Right kidney (tissue), 1 donor: ENCODE measurements at regions not wholly inside any gene's neighbourhood (a gene's known extent, or its start where the extent isn't known, plus 50 kb on each side); places are given as distances from the start of the nearest gene placed in this dataset.

Experiments used
- DNase-seq: peaks from one replicate; pipeline ENCODE4 v3.0.0-alpha.2; 2016

DNA sequence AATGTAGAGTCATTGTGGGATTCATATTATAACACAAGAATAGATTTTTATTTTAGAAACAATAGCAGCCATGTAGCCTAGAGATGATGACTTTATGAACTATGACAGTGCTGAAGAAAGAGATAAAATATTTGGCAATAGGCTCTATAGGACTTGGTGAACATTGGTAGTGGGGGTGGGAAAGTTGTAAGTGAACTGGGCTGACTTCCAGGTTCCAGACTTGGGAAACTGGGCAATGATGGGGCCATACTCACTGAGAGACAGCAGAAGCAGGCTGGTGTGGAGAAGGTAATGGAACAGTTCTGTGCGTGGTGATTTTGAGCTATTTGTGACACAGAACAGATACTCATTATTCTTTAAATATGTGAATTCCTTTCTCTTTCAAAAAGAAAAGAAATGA, 470.3 kb upstream of the HNRNPA3 start:
- no peak for DNase-seq

DNA sequence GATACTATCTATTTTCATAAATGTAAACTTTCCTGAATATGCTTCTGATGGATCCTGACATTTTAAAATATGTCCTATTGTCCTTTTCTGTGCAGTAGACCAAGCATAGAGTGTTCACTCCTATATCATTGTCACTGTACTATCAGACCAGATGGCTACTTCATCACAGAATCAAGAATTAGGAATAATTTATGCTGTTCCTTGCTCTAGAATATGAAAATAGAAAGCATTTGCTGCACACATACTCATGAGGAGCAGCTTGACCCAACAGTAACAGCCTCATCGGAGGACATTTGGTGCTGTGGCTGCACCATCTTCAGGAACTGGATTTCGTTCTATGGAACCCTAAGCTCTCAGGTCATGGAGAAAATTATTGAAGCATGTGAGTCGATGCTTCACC, 468.9 kb upstream of the HNRNPA3 start:
- no peak for DNase-seq

DNA sequence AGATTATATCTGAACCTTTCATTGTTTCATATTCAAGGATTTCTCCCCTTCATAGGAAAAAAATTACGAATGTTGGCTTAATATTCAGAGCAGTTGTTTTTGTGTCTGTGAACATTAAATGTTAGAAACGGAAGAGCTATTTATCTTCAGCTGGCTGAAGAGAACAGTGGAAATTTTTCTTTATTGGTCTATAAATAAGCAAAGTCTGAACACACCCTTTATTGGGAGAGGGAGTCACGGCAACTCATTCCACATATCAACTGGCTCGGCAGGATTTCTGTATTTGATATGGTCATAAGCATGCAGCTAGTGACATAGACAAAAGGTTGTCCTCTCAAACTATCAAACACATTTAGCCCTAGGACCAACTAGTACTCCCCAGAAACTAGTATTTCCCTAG, 468.4 kb upstream of the HNRNPA3 start:
- no peak for DNase-seq

DNA sequence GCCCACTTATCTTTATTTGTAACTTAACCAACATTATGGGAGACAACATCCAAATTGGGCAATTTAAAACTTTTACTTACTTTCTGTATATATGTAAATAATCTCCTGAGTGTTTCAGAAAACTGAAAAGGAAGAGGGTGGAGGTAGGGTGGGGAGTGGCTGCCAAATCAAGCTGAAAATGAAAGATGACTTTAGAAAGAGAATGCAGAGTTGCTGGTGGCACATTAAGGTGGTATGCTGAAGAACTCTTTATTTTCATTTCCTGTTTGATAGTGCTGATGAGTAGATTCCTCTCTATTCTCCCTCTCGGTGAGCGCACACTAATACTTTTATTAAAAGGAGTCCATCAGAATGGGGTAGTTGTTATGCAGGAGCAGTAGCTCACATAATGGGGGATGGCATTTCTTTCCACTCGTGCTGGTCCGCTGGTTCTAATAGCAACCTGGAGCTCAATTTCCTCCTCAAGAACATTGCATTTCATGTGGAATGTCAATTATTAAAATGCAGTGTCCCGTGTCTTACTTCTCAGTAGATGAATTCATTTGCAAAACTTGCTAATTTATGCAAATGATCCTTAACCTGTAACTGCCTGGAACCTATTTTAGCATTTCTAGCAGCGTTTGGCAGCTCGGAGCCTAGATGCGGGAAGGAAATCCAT, 466.9 kb upstream of the HNRNPA3 start:
- no peak for DNase-seq

DNA sequence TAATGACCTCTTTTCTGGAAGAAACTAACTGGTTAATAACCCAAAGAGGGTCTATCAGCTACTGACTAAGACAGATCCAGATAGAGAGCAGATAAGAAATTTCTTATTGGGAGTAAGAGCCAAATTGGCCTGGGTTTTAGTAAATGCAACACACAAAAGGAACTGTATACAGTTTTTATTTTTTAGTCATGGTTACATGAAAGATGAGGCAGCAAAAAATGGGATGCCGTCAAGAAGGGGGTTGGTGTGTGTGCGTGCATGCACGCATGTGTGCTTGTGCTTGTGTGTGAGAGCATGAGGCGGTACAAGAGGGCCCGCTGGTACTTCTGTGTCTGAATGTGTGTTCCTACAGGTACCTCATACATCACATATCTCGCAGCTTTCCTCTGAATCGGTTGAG, 466.2 kb upstream of the HNRNPA3 start:
- DNase-seq, result no peak

DNA sequence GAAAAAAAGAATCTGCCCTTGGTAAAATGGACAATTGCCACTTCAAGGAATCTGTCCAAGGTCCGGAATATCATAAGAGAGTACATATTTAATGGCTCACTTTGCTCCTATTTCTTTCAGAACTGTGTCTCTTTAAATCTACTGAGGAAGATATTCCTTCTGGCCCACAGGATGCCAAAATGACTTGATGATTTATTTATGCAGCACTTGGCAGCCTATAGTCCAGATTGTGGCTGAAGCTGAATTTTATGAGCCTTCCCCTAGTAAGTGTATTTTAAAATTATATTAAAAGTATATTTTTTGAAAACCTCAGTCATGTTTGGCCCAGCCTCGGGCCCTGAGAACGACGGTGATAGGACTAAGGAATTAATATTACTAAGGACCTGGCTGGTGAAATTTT, 465.1 kb upstream of the HNRNPA3 start:
- no peak for DNase-seq

DNA sequence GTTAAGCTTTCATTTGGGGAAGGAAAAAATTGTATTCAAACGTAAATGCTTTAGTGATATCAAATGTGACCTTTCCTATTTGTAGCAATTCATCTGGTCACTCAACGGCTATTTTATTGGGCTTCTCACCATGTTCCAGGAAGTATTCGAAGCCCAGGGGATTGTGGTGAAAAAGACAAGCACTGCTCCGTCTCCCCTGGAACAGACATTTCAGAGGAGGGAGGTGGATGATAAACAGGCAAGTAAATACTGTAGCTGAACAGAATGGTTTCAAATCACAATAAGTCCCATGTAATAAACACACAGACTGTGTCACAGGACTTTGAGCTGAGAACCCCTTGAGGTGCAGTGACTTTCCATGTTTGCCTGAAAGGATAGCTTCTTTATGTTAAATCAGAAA, 464.7 kb upstream of the HNRNPA3 start:
- no peak for DNase-seq

DNA sequence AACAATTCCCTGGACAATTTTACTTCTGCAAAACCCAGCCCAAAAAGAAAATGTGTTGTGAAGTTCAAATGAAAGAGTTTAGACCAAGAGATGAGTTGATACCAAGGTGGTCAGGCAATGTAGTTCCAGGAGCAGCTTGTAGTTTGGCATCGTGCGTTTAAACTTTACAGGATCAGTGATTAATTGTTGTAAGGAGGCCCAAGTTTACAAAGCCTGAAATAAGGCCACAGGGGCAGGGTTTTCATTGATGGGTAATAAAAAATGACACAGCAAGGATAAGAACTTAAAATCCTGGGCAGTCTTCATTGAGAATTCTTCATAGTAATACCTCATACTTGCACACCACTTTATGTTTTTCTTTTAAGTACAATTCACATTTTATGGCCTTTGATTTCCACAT, 463.9 kb upstream of the HNRNPA3 start:
- DNase-seq, result no peak

DNA sequence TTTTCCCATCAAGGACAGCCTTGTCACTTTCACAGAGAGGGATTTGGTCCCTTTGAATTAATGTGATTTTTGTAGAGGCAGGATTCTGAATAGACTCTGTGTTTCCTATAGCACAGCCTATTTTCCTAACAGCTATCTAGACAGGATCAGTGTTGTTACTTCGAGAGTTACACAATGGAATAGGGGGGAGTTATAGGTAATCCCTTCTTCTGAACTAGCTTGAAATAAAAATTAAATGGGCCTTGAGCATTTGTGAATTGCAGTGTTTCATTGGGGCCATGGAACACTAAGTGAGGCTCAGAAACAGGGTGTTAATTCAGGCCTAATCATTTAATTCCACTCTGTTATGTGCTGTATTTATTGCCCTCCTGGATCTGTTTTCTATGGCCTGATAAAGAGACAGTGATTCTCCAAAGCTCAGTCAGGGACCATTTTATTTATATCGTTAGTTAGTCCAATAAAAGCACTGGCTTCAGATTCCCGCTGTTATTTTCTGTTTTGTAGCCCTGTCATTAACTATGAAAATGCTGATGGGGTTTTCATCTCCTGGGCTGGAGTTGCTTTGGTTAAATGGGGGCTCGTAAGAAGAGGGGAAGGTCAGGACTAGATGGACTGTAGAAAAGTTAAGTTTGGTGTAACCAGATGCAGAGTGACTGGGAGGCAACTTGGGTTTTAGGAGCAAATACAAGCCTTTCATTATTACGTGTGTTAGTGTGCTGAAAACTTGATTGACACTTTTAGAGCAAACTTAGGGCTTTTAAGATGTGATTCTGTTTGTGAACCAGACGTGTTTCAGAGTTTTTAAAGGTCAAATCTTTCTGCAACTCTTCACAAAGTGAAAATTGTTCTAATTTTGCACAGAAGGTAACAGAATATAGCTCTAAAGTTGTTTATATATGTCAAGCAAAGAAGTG, 461.0 kb upstream of the HNRNPA3 start:
- DNase-seq, result no peak

DNA sequence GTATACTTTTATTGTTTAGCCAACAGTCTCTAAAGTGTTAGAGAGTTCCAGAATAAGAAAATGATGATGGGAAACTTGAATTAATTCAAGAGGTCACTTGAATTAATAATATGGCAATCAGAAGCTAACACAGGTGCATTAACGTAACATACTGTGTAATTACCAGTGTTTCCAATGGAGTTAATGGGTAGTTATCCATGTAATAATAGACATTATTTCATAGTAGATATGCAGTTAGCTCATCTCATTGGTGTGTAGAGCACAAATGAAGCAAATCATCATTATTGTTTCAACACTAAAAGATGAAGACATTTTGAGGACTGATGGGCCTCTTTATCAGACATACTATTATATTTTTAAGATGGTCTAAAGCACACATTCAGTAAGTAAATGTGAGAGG, 460.3 kb upstream of the HNRNPA3 start:
- DNase-seq, result no peak

DNA sequence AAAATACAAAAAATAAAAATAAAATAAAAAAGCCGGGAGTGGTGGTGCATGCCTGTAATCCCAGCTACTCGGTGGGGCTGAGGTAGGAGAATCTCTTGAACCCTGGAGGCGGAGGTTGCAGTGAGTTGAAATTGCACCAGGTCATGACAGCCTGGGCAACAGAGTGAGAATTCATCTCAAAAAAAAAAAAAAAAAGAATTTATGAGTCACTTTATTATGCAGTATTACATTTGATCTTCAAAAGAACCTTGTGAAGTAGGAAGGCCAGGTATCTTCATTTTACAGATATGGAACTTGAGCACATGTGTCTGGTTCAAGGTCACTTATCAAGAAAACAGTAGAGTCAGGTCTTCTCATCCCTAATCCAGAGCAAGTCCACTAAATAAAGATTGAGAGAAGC, 459.4 kb upstream of the HNRNPA3 start:
- no peak for DNase-seq

DNA sequence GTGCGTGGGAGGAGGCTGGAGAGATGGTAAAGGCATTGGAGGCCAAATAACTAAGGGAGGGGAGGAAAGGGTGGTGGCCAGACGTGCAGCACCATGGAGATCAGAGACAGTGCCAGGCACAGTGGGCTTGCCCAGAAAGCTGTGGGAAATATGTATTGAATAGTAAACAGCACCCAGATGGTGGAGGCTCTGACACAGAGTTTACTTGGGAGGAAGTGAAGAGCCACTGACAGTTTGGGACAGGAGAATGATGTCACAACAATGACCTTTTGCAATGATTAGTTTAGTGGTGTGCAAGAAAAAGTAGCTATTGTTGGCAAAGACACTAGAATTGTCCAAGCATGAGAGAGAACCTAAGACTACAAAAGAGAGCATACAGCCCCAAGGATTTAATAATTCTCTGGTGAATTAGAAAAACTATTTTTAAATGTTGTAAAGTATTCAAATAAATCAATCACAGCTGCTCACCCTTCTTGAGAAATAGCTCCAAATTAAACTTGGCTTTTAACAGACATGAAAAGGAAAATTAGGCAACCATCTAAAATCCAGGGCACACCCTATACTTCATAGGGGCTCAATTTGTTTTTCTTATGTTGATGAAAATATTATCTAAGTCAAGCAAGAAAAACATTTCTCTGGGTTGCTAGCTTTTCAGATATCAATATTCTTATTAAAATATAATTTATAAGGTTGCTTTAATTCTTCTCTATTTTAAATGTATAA, 458.7 kb upstream of the HNRNPA3 start:
- DNase-seq, result no peak

DNA sequence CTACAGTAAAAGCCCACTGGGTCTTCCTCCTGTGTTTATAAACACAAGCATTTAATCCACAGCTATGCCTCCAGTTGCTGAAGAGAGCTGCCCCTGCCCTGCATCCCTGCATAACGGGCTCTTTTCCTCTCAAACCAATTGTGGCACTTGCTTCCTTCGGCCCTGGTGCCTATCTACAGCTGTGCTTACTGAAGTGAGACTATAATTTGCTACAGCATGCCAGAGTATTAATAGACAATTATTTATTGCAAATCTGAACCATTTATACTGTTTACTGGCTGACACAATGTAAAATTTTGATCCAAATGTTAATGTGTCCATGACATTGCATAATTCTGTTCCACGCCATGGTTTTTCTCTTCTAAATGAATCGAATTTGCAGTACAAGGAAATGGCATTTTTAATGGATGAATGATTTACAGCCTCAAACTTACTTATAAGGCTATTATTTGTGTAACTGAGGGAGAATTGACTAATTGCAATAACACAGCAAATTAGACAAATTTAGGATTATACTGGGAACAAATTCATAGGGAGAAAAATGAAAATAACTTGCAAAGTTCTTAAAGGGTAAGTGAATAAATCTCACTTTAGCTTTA, 457.0 kb upstream of the HNRNPA3 start:
- no peak for DNase-seq

DNA sequence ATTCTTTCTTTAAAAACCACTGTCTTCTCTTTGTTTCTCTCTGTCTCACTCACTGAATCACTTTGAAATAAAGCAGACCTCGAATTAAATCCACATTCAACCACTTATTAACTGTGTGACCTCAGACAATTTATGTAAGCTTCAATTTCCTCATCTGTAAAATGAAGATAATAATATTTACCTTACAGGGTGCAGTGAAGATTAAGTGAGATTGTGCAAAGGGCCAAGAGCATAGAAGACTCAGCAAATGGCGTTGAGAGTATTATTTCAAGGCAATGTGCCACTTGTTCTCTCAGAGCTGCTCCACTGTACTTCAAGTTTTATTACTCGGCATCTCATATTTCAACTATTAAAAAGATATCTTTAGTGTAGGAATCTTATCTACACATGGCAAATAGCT, 454.2 kb upstream of the HNRNPA3 start:
- DNase-seq, result no peak

DNA sequence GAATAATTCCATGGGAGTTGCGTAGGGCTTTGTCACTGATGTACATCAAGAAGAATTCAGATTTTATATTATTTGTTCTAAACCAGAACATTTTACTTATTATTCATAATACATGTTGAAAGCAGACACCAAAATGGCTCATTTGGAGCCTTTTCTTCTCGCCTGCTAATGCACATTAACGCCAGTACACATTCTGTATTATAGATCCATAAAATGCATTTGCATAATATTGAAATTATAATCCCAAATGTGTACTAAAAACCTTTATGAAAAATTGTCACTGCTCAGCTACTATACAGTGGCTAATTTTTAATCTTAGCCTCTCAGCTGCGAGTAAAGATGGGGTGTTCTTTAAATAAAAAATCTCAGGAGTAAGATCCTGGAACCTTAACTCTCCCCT, 452.2 kb upstream of the HNRNPA3 start:
- no peak for DNase-seq

DNA sequence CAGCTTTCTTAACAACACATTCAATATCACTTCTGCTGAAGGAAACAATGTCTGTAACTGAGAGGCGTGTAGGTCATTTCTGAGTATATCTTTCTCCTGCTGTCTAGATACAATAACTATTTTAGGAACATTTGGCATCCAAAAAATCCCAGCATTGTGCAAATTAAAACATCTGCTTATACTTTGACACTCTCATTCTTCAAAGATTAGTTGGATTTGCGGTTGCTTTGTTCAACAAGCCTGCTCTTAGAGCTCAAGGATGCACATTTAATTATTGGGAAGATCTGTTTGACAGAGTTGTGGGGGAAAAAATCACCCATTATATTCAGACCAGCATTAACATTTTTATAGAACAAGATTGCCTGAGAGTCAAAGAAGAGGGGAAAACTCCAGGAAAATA, 449.5 kb upstream of the HNRNPA3 start:
- DNase-seq, result no peak

DNA sequence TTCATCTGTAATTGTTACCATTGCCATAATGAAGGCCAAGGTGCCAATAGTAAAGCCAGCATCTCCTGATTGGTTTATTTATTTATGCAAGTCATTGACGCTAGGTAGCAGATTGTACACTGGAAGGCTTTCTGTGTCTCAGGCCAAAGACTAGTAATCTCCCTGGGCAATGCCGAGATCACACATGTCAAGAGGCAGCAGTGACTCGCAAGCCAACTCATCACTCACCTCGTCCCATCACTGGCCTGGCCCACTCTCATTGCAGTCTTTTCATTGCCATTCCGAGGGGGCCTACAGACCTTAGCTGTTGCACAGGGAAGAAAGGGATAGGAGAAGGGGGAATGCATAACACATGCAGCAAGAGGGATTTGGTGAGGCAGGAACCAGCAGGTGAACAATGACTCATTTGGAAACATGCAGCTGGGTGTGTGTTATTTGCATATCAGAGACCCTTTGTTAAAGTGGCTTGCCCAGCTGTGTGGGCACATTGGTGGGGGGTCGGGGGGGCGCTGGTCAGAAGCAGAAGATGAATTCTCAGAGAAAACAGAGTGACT, 448.7 kb upstream of the HNRNPA3 start:
- no peak for DNase-seq

DNA sequence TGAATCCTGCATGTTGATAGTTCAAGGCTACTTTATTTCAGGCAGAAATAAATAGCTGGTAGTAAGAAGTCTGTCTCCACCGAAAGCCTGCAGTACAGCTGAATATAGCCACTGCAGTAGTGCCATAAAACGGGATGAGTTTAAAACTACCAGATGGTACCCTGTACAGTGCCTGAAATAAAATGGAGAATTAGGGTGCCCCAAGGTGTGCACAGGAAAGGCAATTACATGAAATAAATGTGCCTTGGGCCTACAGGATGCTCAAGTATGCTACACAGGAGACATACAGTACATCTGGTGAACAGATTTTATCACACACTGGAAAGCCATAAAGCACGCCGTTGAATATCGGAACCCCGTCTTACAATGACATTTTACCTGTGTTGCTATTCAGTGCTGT, 447.7 kb upstream of the HNRNPA3 start:
- DNase-seq, result no peak

DNA sequence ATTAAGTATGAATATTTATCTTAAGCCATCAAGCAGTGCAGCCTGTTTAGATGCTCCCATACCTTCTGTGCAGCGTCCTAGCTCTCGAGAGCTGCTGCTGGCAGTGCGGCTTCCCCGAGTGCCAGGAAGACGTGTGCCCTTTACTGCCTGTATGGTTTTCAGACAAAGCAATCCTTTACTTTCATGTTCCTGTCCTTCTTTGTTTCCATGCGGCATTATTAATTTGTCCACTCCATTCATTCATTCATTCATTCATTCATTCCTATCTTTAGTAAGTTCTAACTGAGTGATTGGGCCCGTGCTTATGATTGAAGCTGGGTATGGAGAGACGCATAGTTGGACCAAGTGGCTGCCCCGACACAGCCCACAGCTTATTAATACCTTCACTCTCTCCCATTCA, 446.6 kb upstream of the HNRNPA3 start:
- DNase-seq, result no peak

DNA sequence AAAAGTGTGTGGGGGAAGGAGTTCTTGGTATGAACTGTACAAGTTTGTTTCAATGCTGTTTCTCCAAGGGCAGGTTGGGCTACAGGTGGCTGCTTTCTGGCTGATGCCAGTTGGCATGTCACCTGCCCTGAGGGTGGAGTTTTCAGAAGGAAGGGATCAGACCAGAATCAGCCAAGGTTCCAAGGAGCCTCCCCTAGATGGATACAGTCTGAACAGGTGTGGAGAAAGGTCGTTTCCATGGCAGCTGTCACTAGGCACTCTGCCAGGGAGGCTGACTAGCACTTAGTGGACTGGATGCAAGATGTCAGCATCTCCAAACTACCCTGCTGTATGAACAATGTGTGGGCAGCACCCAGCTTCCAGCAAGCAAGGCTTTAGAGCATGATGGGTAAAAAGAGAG, 444.4 kb upstream of the HNRNPA3 start:
- DNase-seq, result no peak

DNA sequence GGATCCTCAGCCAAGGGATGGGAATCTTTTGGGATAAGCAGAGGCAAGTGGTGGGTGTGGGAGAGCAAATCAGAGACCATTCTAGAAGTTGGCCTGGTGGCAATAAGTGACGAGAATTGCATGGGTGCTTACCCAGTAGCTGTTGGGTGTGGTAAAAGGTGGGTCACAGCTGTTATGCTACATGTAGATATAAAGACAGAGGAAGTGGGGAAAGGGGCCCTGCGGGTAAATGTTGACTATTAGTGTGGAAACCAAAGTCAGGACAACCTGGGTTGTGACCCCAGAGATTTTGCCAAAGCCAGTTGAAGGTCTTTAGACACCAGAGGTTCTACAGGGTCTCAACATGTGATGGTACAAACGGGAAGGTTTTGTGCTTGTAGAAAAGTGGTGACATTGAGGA, 443.6 kb upstream of the HNRNPA3 start:
- DNase-seq, result no peak

DNA sequence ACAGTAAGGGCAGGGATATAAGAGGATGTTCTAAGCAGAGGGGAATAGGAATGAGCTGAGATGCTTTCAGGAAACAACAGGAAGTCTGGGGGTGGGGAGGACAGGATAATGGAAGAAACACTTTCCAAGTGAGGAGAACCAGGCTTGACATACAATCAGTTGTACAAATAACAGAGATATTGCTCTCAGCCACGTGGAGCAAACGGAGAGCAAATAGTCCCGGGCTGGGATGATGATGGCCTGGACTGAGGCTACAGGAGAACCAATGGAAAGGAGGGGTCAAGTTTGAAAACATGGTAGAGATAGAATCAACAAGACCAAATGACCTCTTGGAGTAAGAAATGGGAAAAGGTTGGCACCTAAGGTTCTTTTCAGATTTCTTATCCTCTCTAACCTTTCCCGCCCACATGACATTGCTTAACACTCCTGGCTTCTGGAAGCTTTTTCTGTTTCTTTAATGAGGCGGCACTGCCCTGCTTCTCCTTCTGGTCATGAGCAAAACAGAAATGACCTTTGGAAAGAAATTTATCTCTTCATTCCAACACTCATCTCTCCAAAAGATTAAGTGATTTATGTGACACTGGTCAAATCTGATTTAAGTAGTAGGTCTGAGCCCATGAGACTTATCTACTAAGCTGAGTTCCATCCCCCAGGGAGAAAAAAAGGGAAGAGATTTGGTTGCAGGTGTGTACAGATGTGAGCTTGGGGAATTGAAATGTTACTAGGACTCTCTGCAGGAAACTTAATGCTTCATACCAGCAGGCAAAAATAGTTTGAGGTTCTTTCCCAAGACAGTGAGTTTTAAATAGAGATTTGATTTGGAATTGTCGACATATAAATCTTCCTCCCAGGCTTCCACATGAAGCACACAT, 442.9 kb upstream of the HNRNPA3 start:
- DNase-seq, result no peak
